BJ (cell line): ENCODE measurements at regions not wholly inside any gene's neighbourhood (a gene's known extent, or its start where the extent isn't known, plus 50 kb on each side); places are given as distances from the start of the nearest gene placed in this dataset.
"Not testable (repeated sequence)": the region's sequence is repeated elsewhere in the genome, so short reads cannot be mapped to it uniquely, and the experiment has no call there.

Experiments
- CTCF ChIA-PET: fragments of 350-600 bp; formaldehyde crosslinking; extraction: SDS; loops from one replicate; lab custom pipeline; 2021; ENCODE audit warnings: antibody characterized with exemption, inconsistent platforms; lab: Yijun Ruan, JAX
- POLR2A ChIA-PET: fragments of 300-600 bp; sonication (Branson Sonifier 250); formaldehyde crosslinking; extraction: SDS; loops from one replicate; lab custom pipeline; 2021; ENCODE audit warnings: antibody characterized with exemption; lab: Charles Lee
- DNase-seq: peaks from one replicate; pipeline ENCODE4 v3.0.0-alpha.2; 2011; ENCODE audit warnings: low read depth
- H3K27me3 ChIP-seq: 2 replicates; pipeline ENCODE4 v1.6.0; 2011; ENCODE audit warnings: low read length; ENCODE audit not compliant: control insufficient read depth, insufficient read depth
- H3K36me3 ChIP-seq: 2 replicates; pipeline ENCODE4 v1.5.1; 2011; ENCODE audit warnings: low read length; ENCODE audit not compliant: control insufficient read depth, insufficient read depth
- H3K4me3 ChIP-seq: 2 replicates; pipeline ENCODE4 v1.5.1; 2011; ENCODE audit warnings: low read depth, mild to moderate bottlenecking, control low read depth, low read length
- CTCF ChIP-seq: IDR thresholded peaks from 2 replicates; pipeline ENCODE4 v1.5.1; 2011; ENCODE audit warnings: low read depth, mild to moderate bottlenecking, control low read depth, inconsistent platforms, low read length, moderate library complexity; ENCODE audit not compliant: insufficient read depth

GRCh38 chr9:13439685-13440476 lies 160.4 kb upstream of the MPDZ start:
- ChIA-PET CTCF (interaction anchor here (0.8 to 5.0 kb wide), 3 partner anchors 12 to 913 kb away, joined by 3 to 20 read pairs (median 3); no protein-coding TSS in a partner anchor), POLR2A (interaction anchor here (0.6 kb wide), 1 partner anchor 678 kb away, joined by 5 read pairs; no protein-coding TSS in a partner anchor)
- no peak for DNase-seq
- Histone ChIP-seq H3K36me3 (no peaks in the 10 kb centered on the region), H3K27me3 (peaks cover 3% of the 10 kb centered on the region; the same call in 1 of the 2 replicates), H3K4me3 (no peak overlapping the region)
- TF ChIP-seq CTCF = no peak

- TF ChIP-seq CTCF = no peak
- H3K36me3 ChIP-seq = no peaks in the 10 kb centered on the region
- no peak overlapping the region for H3K4me3 ChIP-seq
- ChIA-PET CTCF (interaction anchor here (0.5 to 5.0 kb wide), 3 partner anchors 10 to 916 kb away, joined by 3 to 20 read pairs (median 4); no protein-coding TSS in a partner anchor), POLR2A (no interaction called here)
- 0 out of 2 replicates have a peak, but pooled peaks cover 2% of the 10 kb centered on the region for H3K27me3 ChIP-seq
- DNase-seq = no peak
Measured at GRCh38 chr9:13437866-13438265, 158.4 kb upstream of the MPDZ start.

GRCh38 chr9:13436591-13436990 lies 157.1 kb upstream of the MPDZ start:
- Histone ChIP-seq H3K4me3 (no peak overlapping the region), H3K36me3 (no peaks in the 10 kb centered on the region), H3K27me3 (0 out of 2 replicates have a peak, but pooled peaks cover 2% of the 10 kb centered on the region)
- POLR2A ChIA-PET = no interaction called here
- CTCF ChIA-PET = interaction anchor here (5.0 kb wide), 1 partner anchor 8 kb away, joined by 20 read pairs; no protein-coding TSS in a partner anchor
- DNase-seq = no peak
- TF ChIP-seq CTCF = no peak

- DNase-seq, H3K27me3 ChIP-seq, POLR2A ChIA-PET, H3K4me3 ChIP-seq, H3K36me3 ChIP-seq: not testable (repeated sequence)
- CTCF ChIA-PET = interaction anchor here (0.5 kb wide), 1 partner anchor 9 kb away, joined by 3 read pairs; no protein-coding TSS in a partner anchor
Measured at GRCh38 chr9:13433453-13433852, 154.0 kb upstream of the MPDZ start.

GRCh38 chr9:13432904-13433303 lies 153.4 kb upstream of the MPDZ start:
- no peak for TF ChIP-seq CTCF
- Histone ChIP-seq H3K36me3 (no peaks in the 10 kb centered on the region), H3K27me3 (no peaks in the 10 kb centered on the region; the same call in 1 of the 2 replicates), H3K4me3 (no peak overlapping the region)
- ChIA-PET CTCF (no interaction called here), POLR2A (no interaction called here)
- no peak for DNase-seq
